ENCODE measurements at regions not wholly inside any gene's neighbourhood (a gene's known extent, or its start where the extent isn't known, plus 50 kb on each side); places are given as distances from the start of the nearest gene placed in this dataset.

DNA sequence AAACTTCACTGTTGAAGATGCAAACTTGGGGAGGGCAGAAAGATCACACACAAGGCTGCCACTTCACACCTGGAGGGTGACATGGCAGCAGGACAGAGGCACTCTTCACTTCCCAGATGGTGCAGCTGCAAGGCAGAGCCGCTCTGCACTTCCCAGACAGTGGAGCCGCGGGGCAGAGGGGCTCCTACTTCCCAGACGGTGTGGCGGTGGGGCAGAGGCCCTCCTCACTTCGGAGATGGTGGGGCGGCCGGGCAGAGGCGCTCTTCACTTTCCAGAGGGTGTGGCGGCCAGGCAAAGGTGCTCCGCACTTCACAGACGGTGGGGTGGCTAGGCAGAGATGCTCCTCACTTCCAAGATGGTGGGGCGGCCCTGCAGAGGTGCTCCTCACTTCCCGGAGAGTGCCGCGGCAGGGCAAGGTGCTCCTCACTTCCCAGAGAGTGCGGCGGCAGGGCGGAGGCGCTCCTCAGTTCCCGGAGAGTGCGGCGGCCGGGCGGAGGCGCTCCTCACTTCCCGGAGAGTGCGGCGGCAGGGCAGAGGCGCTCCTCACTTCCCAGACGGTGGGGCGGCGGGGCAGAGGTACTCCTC is 58.3 kb upstream of the PPP1R9A start (continued):
- TF ChIP-seq, protein P1, sequence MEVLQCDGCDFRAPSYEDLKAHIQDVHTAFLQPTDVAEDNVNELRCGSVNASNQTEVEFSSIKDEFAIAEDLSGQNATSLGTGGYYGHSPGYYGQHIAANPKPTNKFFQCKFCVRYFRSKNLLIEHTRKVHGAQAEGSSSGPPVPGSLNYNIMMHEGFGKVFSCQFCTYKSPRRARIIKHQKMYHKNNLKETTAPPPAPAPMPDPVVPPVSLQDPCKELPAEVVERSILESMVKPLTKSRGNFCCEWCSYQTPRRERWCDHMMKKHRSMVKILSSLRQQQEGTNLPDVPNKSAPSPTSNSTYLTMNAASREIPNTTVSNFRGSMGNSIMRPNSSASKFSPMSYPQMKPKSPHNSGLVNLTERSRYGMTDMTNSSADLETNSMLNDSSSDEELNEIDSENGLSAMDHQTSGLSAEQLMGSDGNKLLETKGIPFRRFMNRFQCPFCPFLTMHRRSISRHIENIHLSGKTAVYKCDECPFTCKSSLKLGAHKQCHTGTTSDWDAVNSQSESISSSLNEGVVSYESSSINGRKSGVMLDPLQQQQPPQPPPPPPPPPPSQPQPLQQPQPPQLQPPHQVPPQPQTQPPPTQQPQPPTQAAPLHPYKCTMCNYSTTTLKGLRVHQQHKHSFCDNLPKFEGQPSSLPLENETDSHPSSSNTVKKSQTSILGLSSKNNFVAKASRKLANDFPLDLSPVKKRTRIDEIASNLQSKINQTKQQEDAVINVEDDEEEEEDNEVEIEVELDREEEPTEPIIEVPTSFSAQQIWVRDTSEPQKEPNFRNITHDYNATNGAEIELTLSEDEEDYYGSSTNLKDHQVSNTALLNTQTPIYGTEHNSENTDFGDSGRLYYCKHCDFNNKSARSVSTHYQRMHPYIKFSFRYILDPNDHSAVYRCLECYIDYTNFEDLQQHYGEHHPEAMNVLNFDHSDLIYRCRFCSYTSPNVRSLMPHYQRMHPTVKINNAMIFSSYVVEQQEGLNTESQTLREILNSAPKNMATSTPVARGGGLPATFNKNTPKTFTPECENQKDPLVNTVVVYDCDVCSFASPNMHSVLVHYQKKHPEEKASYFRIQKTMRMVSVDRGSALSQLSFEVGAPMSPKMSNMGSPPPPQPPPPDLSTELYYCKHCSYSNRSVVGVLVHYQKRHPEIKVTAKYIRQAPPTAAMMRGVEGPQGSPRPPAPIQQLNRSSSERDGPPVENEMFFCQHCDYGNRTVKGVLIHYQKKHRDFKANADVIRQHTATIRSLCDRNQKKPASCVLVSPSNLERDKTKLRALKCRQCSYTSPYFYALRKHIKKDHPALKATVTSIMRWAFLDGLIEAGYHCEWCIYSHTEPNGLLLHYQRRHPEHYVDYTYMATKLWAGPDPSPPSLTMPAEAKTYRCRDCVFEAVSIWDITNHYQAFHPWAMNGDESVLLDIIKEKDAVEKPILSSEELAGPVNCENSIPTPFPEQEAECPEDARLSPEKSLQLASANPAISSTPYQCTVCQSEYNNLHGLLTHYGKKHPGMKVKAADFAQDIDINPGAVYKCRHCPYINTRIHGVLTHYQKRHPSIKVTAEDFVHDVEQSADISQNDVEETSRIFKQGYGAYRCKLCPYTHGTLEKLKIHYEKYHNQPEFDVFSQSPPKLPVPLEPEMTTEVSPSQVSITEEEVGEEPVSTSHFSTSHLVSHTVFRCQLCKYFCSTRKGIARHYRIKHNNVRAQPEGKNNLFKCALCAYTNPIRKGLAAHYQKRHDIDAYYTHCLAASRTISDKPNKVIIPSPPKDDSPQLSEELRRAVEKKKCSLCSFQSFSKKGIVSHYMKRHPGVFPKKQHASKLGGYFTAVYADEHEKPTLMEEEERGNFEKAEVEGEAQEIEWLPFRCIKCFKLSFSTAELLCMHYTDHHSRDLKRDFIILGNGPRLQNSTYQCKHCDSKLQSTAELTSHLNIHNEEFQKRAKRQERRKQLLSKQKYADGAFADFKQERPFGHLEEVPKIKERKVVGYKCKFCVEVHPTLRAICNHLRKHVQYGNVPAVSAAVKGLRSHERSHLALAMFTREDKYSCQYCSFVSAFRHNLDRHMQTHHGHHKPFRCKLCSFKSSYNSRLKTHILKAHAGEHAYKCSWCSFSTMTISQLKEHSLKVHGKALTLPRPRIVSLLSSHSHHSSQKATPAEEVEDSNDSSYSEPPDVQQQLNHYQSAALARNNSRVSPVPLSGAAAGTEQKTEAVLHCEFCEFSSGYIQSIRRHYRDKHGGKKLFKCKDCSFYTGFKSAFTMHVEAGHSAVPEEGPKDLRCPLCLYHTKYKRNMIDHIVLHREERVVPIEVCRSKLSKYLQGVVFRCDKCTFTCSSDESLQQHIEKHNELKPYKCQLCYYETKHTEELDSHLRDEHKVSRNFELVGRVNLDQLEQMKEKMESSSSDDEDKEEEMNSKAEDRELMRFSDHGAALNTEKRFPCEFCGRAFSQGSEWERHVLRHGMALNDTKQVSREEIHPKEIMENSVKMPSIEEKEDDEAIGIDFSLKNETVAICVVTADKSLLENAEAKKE (CRISPR knock-in tag; IDR thresholded peaks at IDR 0.05): no peak
- TF ChIP-seq STAT1 (IDR thresholded peaks at IDR 0.05; ENCODE audit: unreplicated experiment) (no peak), POLR2AphosphoS5 (IDR thresholded peaks at IDR 0.05; ENCODE audit: low read depth) (no peak)

GRCh38 chr7:94849636-94850208 is 57.7 kb upstream of the PPP1R9A start:
- Mint-ChIP-seq H3K9me3 (peaks cover 43% of the 10 kb centered on the region), H3K27me3 (ENCODE audit: insufficient read depth, low read depth, poor library complexity) (no peaks in the 10 kb centered on the region), H3K36me3 (ENCODE audit: low read depth) (peaks cover 29% of the 10 kb centered on the region), H3K4me3 (no peak overlapping the region), H3K4me1 (no peaks in the 10 kb centered on the region), H3K27ac (no peak overlapping the region)
- Histone ChIP-seq H4K20me1 (replicated peaks; ENCODE audit: insufficient read depth) (no peaks in the 10 kb centered on the region), H3K4me1 (ENCODE audit: insufficient read depth) (no peaks in the 10 kb centered on the region), H2AFZ (no peak overlapping the region), H3K36me3 (ENCODE audit: insufficient read depth) (no peaks in the 10 kb centered on the region), H3K4me3 (no peak overlapping the region), H3K4me2 (no peak overlapping the region), H3K79me2 (replicated peaks; ENCODE audit: insufficient read depth) (no peaks in the 10 kb centered on the region), H3K27ac (ENCODE audit: low read depth) (no peak overlapping the region), H3K9me2 (ENCODE audit: insufficient read depth) (no peaks in the 10 kb centered on the region), H3K27me3 (ENCODE audit: insufficient read depth) (no peaks in the 10 kb centered on the region), H3F3A (replicated peaks; ENCODE audit: low read depth) (no peaks in the 10 kb centered on the region)
- ATAC-seq (no peak), DNase-seq (ENCODE audit: low spot score) (no peak)
- TF ChIP-seq STAT1 (IDR thresholded peaks at IDR 0.05; ENCODE audit: unreplicated experiment) (no peak), ZNF114 (CRISPR knock-in tag; IDR thresholded peaks at IDR 0.05) (no peak), POLR2AphosphoS5 (IDR thresholded peaks at IDR 0.05; ENCODE audit: low read depth) (no peak), CREB1 (CRISPR knock-in tag; IDR thresholded peaks at IDR 0.05; ENCODE audit: low read depth) (no peak), EZH2 (IDR thresholded peaks at IDR 0.05; ENCODE audit: low read depth, unreplicated experiment) (no peak), NANOG (IDR thresholded peaks at IDR 0.05; ENCODE audit: borderline replicate concordance) (no peak)
- TF ChIP-seq, protein P1 (CRISPR knock-in tag; IDR thresholded peaks at IDR 0.05): no peak
- TF ChIP-seq, protein P2, sequence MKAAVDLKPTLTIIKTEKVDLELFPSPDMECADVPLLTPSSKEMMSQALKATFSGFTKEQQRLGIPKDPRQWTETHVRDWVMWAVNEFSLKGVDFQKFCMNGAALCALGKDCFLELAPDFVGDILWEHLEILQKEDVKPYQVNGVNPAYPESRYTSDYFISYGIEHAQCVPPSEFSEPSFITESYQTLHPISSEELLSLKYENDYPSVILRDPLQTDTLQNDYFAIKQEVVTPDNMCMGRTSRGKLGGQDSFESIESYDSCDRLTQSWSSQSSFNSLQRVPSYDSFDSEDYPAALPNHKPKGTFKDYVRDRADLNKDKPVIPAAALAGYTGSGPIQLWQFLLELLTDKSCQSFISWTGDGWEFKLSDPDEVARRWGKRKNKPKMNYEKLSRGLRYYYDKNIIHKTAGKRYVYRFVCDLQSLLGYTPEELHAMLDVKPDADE (IDR thresholded peaks at IDR 0.05): no peak
